Upper lobe of right lung (tissue), 1 donor: ENCODE measurements at regions not wholly inside any gene's neighbourhood (a gene's known extent, or its start where the extent isn't known, plus 50 kb on each side); places are given as distances from the start of the nearest gene placed in this dataset.

Experiments used
- ATAC-seq: fragments of 200-7000 bp; cut with Tn5 transposase; one replicate; pipeline ENCODE4 v1.9.1; 2020; ENCODE audit warnings: mild to moderate bottlenecking, moderate library complexity
- DNase-seq: peaks from one replicate; pipeline ENCODE4 v3.0.0-alpha.2; 2020
- H3K27ac ChIP-seq: fragments of 200-600 bp; one replicate; pipeline ENCODE4 v1.8.0; 2022
- H3K27me3 ChIP-seq: fragments of 200-600 bp; one replicate; pipeline ENCODE4 v1.8.0; 2022; ENCODE audit warnings: mild to moderate bottlenecking
- H3K36me3 ChIP-seq: fragments of 200-600 bp; one replicate; pipeline ENCODE4 v1.8.0; 2022
- H3K4me1 ChIP-seq: fragments of 200-600 bp; one replicate; pipeline ENCODE4 v1.8.0; 2022
- H3K4me3 ChIP-seq: fragments of 200-600 bp; one replicate; pipeline ENCODE4 v1.8.0; 2022; ENCODE audit warnings: mild to moderate bottlenecking
- H3K9me3 ChIP-seq: fragments of 200-600 bp; one replicate; pipeline ENCODE4 v1.8.0; 2022
- intact Hi-C: fragments of 100-400 bp; cut with DNase I; formaldehyde crosslinking; loops from one replicate; pipeline ENCODE4 v1.11.0; 2022
- TF ChIP-seq, protein P1 (sequence below): fragments of 200-600 bp; IDR thresholded peaks from one replicate; pipeline ENCODE4 v1.8.0; 2022; ENCODE audit warnings: antibody characterized with exemption
- donor health status: DM: no; HTN: yes; CAD: no; lungs with severe emphysema.

DNA sequence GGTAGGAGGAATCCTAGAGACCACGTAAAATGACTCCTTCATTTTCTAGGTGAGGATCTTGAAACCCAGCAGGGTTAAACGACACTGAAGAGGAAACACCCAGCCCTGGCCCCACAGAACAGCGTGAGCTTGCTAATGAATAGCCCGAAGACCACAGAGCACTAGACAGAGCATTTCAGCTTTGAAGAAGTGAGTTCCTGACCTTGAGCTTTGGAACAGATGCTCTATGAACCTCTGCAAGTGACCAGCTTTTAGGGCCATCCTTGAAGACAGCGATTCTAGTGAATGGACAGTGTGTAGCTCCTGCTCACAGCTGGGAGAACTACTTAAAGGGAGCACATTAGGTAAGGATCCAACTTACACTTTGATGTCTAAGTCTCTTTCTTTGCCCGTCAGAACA, 74.0 kb upstream of the FRMD1 start:
- Histone ChIP-seq H3K4me1 (peaks cover 6% of the 10 kb centered on the region), H3K27ac (no peak overlapping the region), H3K9me3 (no peaks in the 10 kb centered on the region), H3K4me3 (no peak overlapping the region), H3K36me3 (no peaks in the 10 kb centered on the region), H3K27me3 (peaks cover 7% of the 10 kb centered on the region)
- DNase-seq (no peak), ATAC-seq (no peak)
- intact Hi-C loops: no loop called here
- TF ChIP-seq, protein P1, sequence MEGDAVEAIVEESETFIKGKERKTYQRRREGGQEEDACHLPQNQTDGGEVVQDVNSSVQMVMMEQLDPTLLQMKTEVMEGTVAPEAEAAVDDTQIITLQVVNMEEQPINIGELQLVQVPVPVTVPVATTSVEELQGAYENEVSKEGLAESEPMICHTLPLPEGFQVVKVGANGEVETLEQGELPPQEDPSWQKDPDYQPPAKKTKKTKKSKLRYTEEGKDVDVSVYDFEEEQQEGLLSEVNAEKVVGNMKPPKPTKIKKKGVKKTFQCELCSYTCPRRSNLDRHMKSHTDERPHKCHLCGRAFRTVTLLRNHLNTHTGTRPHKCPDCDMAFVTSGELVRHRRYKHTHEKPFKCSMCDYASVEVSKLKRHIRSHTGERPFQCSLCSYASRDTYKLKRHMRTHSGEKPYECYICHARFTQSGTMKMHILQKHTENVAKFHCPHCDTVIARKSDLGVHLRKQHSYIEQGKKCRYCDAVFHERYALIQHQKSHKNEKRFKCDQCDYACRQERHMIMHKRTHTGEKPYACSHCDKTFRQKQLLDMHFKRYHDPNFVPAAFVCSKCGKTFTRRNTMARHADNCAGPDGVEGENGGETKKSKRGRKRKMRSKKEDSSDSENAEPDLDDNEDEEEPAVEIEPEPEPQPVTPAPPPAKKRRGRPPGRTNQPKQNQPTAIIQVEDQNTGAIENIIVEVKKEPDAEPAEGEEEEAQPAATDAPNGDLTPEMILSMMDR: no peak

DNA sequence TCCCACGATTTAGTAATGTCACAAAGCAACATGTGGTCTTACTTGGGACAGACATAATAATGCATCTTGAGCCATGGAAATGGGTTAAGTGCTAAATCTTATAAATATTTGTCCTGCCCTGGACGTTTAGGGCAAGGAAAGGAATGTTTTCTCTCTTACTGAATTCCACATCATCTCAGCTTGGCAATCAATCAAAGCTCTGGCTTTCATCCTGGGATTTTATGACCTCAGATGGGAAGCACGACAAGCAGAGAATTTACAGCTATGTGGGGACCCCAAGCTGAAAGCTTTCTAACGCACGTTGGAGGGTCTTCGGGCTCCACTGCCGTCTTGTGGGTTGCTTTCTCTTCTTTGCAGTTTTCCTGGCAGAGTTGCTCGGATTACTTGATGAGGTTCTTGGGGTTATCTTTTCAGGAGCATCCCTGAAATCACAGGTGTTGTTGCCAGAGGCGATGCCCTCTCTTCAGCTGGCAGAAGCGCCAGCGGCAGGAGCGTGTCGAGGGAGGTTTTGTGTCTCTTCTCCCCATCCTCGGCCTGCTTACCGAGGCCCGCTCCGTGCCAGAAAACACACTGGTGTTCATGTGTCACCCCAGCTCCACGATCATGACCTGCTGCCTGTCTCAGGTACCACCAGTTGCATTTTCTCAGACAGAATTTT, 73.4 kb upstream of the FRMD1 start:
- H3K9me3 ChIP-seq: no peaks in the 10 kb centered on the region
- TF ChIP-seq, protein P1: no peak
- intact Hi-C loops: no loop called here
- no peak overlapping the region for H3K27ac ChIP-seq
- DNase-seq (no peak), ATAC-seq (no peak)
- H3K4me1 ChIP-seq: peaks cover 1% of the 10 kb centered on the region
- H3K36me3 ChIP-seq: no peaks in the 10 kb centered on the region
- peaks cover 7% of the 10 kb centered on the region for H3K27me3 ChIP-seq
- H3K4me3 ChIP-seq: no peak overlapping the region

DNA sequence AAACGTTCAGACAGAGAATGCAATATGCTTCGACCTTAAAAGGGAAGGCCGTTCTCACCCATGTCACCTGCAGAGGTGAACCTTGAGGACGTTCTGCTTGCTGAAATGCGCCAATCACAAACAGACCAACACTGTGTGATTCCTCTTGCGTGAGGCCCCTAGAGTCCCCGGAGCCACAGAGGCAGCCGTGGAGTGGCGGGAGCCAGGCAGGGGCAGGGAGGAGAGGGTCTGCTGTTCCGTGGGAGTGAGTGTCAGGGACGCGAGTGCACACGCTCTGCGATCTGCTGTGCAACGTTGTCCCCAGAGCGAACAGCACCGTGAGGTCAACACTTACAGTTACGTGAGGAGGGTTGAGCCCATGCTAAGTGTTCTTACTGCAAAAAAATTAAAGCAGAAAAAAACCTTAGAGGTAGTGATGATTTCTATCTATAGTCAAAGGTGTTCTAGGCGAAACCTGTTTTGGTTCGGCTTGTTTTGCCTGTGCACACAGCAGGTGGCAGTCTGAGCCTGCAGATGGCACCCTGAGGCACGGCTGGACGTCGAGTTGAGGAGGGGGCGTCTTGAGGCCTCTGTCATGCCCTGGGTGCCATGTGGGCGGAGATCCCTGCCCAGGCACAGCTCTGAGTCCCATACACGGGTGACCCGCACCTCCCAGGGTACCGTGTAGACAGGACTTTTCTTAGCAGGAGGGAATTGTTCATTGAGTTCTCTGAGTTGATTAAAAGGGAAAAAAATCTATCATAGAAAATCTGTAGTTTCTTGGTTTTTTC, 71.7 kb upstream of the FRMD1 start:
- peak; percentile 69 for DNase-seq
- TF ChIP-seq, protein P1: peak; percentile 48
- no peaks in the 10 kb centered on the region for H3K4me1 ChIP-seq
- no peaks in the 10 kb centered on the region for H3K9me3 ChIP-seq
- H3K36me3 ChIP-seq: no peaks in the 10 kb centered on the region
- H3K27ac ChIP-seq: no peak overlapping the region
- H3K4me3 ChIP-seq: no peak overlapping the region
- intact Hi-C loops: no loop called here
- H3K27me3 ChIP-seq: peaks cover 7% of the 10 kb centered on the region
- peak; percentile 65 for ATAC-seq

DNA sequence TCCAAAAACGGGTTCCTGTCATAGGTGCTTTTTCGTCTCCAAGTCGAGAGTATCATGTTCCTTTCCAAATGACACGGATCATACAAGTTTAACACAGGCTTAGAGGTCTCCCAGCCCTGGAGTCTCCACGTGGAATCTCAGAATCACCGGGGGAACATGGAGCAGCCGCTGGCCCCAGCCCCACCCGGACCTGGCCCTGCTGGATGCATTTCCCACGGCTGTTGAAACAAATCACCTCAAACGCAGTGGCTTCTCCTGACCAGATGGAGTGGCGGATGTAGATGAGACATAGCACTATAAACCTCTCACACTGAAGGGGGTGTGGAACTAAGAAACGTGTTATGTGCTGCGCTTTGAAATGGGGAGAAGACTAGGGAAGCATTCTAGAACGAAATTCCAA, 70.0 kb upstream of the FRMD1 start:
- no peaks in the 10 kb centered on the region for H3K9me3 ChIP-seq
- no peak overlapping the region for H3K27ac ChIP-seq
- no peaks in the 10 kb centered on the region for H3K36me3 ChIP-seq
- intact Hi-C loops: no loop called here
- DNase-seq: no peak
- TF ChIP-seq, protein P1: no peak
- peaks cover 7% of the 10 kb centered on the region for H3K27me3 ChIP-seq
- H3K4me3 ChIP-seq: no peak overlapping the region
- no peaks in the 10 kb centered on the region for H3K4me1 ChIP-seq
- no peak for ATAC-seq

DNA sequence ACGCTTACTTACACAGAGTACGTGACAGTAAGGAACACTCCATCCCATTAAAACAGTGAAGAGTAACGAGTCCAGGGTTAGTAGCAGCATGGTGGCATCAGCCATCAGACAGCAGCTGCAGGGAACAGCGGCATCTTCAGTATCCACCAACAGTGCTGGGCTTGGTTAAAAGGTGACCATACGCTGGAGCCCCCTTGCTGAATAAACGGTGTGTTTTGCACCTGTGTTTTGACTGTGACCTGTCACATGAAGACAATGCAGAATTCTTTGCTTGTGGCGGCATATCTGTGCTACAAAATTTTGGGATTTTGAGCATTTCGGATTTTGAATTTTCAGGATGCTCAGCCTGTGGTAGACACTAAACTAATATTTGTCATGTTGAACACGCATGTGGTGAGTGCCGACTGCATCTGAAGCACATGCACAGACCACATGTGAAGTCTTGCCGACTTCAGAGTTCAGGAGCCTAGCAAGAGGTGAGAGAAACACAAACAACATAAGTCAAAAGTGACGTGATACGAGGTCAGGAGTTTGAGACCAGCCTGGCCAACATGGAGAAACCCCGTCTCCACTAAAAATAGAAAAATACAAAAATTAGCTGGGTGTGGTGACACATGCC, 69.3 kb upstream of the FRMD1 start:
- TF ChIP-seq, protein P1: no peak
- Histone ChIP-seq H3K27ac (no peak overlapping the region), H3K4me1 (no peaks in the 10 kb centered on the region), H3K27me3 (peaks cover 7% of the 10 kb centered on the region), H3K4me3 (no peak overlapping the region), H3K36me3 (no peaks in the 10 kb centered on the region), H3K9me3 (no peaks in the 10 kb centered on the region)
- intact Hi-C loops: no loop called here
- ATAC-seq (no peak), DNase-seq (no peak)
